ENCODE measurements at regions not wholly inside any gene's neighbourhood (a gene's known extent, or its start where the extent isn't known, plus 50 kb on each side); places are given as distances from the start of the nearest gene placed in this dataset.

DNA sequence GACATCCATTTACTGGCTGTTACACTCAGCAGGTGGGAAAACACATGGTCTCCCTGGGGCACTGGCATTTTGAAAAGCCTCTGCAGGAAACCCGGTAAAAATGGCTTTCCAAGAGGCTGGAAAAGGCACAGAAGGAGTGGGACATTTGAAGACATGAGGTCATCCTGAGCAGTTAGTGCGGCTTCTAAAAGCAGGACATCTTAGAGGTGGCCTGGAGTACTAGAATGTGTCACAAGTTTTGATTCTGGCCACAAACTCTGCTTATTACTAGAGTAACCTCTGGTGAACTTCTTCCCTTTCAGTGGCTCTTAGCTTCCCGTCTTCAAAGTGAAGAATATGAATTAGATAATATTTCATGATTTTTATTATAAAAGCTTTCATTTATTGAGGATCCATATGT lies 423.0 kb upstream of the BRINP1 start:
- no peak overlapping the region for H3K4me2 ChIP-seq (ENCODE audit: low read length)
- no peak overlapping the region for H3K27ac ChIP-seq
- H3K4me3 ChIP-seq (ENCODE audit: low read depth, low read length): no peak overlapping the region
- no peaks in the 10 kb centered on the region for H3K9me3 ChIP-seq (ENCODE audit: control insufficient read depth, low read length)
- no peaks in the 10 kb centered on the region for H3K79me2 ChIP-seq
- no peak overlapping the region for H2AFZ ChIP-seq
- H3K9ac ChIP-seq: no peak overlapping the region
- no peaks in the 10 kb centered on the region for H3K27me3 ChIP-seq (ENCODE audit: control insufficient read depth, insufficient read depth, low read length)
- H3K4me1 ChIP-seq: no peaks in the 10 kb centered on the region
- H3K36me3 ChIP-seq (ENCODE audit: control insufficient read depth, insufficient read depth, low read length): no peaks in the 10 kb centered on the region
- TF ChIP-seq CTCF (IDR thresholded peaks at IDR 0.05): no peak

DNA sequence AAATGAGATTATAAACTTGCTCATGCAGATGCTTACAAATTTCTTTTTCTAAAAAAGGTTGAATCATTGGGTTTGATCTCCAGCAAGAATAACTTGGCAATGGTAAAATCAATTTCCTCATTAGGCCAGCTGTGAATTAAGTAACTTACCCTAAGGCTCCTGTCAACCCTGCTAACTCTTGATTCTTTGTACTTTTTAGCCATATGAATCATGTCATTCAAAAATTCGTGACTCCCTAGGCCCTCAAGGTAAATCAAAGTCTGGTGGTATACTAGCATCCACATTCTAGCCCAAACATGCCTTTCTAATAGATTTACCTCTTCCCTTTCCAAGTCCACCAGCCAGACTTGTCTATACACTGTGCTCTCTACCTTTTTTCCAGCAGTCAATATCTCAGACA lies 420.8 kb upstream of the BRINP1 start:
- Histone ChIP-seq H3K27ac (no peak overlapping the region), H3K4me1 (no peaks in the 10 kb centered on the region), H3K9ac (no peak overlapping the region), H3K4me3 (ENCODE audit: low read depth, low read length) (no peak overlapping the region), H2AFZ (no peak overlapping the region), H3K9me3 (ENCODE audit: control insufficient read depth, low read length) (no peaks in the 10 kb centered on the region), H3K36me3 (ENCODE audit: control insufficient read depth, insufficient read depth, low read length) (no peaks in the 10 kb centered on the region), H3K27me3 (ENCODE audit: control insufficient read depth, insufficient read depth, low read length) (no peaks in the 10 kb centered on the region), H3K79me2 (no peaks in the 10 kb centered on the region), H3K4me2 (ENCODE audit: low read length) (no peak overlapping the region)
- TF ChIP-seq CTCF (IDR thresholded peaks at IDR 0.05): no peak

DNA sequence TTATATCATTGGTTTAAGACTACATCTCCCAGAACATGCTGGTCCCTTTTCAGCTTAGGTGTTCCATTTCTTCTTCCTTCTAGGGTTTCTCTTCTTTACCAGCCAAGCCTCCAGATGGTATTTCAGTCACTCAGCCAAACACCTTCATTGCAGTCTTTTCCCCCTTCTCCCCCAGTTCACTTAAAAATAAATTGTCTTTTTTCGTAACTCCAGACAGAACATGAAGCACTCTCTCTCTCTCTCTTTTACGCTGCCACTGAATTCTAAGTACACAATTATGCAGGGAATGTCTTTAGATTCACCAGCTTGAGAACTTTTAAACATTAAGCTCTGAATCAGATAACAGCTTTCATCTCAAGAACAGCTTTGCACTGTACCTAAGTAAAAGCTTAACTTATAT lies 419.7 kb upstream of the BRINP1 start:
- Histone ChIP-seq H3K27ac (no peak overlapping the region), H3K4me2 (ENCODE audit: low read length) (no peak overlapping the region), H3K27me3 (ENCODE audit: control insufficient read depth, insufficient read depth, low read length) (no peaks in the 10 kb centered on the region), H3K4me1 (no peaks in the 10 kb centered on the region), H3K9me3 (ENCODE audit: control insufficient read depth, low read length) (no peaks in the 10 kb centered on the region), H2AFZ (no peak overlapping the region), H3K79me2 (no peaks in the 10 kb centered on the region), H3K36me3 (ENCODE audit: control insufficient read depth, insufficient read depth, low read length) (no peaks in the 10 kb centered on the region), H3K9ac (no peak overlapping the region), H3K4me3 (ENCODE audit: low read depth, low read length) (no peak overlapping the region)
- TF ChIP-seq CTCF (IDR thresholded peaks at IDR 0.05): no peak

DNA sequence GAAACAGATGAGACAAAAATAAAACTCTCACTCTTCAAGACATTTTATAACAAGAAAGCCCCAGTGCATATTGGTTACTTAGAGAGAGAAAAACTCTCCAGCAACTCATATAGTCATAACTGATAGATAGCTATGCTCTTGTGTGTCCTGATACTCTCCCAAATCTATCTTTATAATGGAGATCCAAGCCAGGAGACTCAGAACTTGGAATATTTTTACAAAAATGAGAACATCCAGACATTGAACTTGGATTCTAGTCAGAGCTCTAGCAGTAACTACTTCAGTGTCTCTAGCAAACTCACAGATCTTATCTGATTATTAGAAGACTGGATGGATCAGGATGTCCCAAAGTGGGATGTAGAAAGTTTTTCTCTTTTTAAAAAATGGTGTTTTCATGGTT lies 412.7 kb upstream of the BRINP1 start:
- no peak overlapping the region for H3K4me2 ChIP-seq (ENCODE audit: low read length)
- no peaks in the 10 kb centered on the region for H3K36me3 ChIP-seq (ENCODE audit: control insufficient read depth, insufficient read depth, low read length)
- no peaks in the 10 kb centered on the region for H3K9me3 ChIP-seq (ENCODE audit: control insufficient read depth, low read length)
- H3K9ac ChIP-seq: no peak overlapping the region
- no peaks in the 10 kb centered on the region for H3K79me2 ChIP-seq
- H3K4me1 ChIP-seq: no peaks in the 10 kb centered on the region
- no peaks in the 10 kb centered on the region for H3K27me3 ChIP-seq (ENCODE audit: control insufficient read depth, insufficient read depth, low read length)
- H3K4me3 ChIP-seq (ENCODE audit: low read depth, low read length): no peak overlapping the region
- H3K27ac ChIP-seq: no peak overlapping the region
- no peak overlapping the region for H2AFZ ChIP-seq
- no peak for TF ChIP-seq CTCF (IDR thresholded peaks at IDR 0.05)

GRCh38 chr9:119775410-119775809 lies 406.2 kb upstream of the BRINP1 start:
- no peaks in the 10 kb centered on the region for H3K27me3 ChIP-seq (ENCODE audit: control insufficient read depth, insufficient read depth, low read length)
- no peak overlapping the region for H3K9ac ChIP-seq
- H3K36me3 ChIP-seq (ENCODE audit: control insufficient read depth, insufficient read depth, low read length): no peaks in the 10 kb centered on the region
- no peak overlapping the region for H3K4me2 ChIP-seq (ENCODE audit: low read length)
- no peaks in the 10 kb centered on the region for H3K9me3 ChIP-seq (ENCODE audit: control insufficient read depth, low read length)
- TF ChIP-seq CTCF (IDR thresholded peaks at IDR 0.05): no peak
- no peak overlapping the region for H2AFZ ChIP-seq
- no peak overlapping the region for H3K4me3 ChIP-seq (ENCODE audit: low read depth, low read length)
- H3K4me1 ChIP-seq: no peaks in the 10 kb centered on the region
- H3K27ac ChIP-seq: no peak overlapping the region
- H3K79me2 ChIP-seq: no peaks in the 10 kb centered on the region
